ENCODE measurements at regions not wholly inside any gene's neighbourhood (a gene's known extent, or its start where the extent isn't known, plus 50 kb on each side); places are given as distances from the start of the nearest gene placed in this dataset.

- no peak overlapping the region for H3K27ac Mint-ChIP-seq
- H3K27me3 Mint-ChIP-seq (ENCODE audit: low read depth) = no peaks in the 10 kb centered on the region
- H3K4me1 Mint-ChIP-seq (ENCODE audit: low read depth) = no peaks in the 10 kb centered on the region
Observed at GRCh38 chr19:31625056-31625455, 275.8 kb upstream of the TSHZ3 start.

DNA sequence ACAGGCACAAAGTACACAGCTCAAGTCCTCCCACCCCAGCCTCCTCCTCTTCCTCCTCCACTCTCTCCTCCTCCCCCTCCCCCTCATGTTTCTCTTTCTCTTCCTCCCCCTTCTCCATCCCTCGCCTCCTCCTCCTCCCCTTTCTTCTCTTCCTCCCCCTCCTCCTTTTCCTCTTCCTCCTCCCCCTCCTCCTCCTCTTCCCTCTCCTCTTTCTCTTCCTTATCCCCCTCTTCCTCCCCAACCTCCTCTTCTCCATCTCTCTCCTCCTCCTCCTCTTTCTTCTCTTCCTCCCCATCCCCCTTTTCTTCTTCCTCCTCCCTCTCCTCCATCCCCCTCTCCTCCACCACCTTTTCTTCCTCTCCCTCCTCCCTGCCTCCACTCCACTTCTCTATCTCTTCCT lies 276.3 kb upstream of the TSHZ3 start:
- Mint-ChIP-seq H3K27me3 (ENCODE audit: low read depth) (no peaks in the 10 kb centered on the region), H3K36me3 (ENCODE audit: low read depth) (no peaks in the 10 kb centered on the region), H3K9me3 (peaks cover 6% of the 10 kb centered on the region), H3K4me1 (ENCODE audit: low read depth) (no peaks in the 10 kb centered on the region), H3K27ac (no peak overlapping the region), H3K4me3 (no peak overlapping the region)

More at GRCh38 chr19:31625056-31625455, 275.8 kb upstream of the TSHZ3 start:
- H3K9me3 Mint-ChIP-seq = peaks cover 6% of the 10 kb centered on the region
- H3K36me3 Mint-ChIP-seq (ENCODE audit: low read depth) = no peaks in the 10 kb centered on the region
- H3K4me3 Mint-ChIP-seq = no peak overlapping the region

DNA sequence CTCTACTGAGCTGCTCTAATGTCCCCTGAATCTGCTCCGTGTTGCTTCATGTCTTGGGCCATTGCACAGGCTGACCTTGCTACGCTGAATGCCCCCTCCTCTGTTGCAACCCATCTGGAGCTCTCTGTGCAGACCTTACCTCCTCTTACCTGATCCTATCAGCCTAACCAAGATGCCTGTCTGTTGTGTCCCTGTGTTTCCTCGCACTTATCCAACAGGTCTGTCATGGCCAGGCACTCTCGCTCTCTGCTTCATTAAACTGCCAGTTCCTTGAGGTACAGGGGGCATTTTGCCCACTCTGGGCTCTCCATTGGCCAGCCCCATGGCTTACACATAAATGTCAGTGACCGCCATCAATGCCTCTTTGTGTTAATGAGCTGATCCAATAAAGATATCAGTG lies 277.7 kb upstream of the TSHZ3 start:
- peaks cover 4% of the 10 kb centered on the region for H3K9me3 Mint-ChIP-seq
- no peaks in the 10 kb centered on the region for H3K36me3 Mint-ChIP-seq (ENCODE audit: low read depth)
- H3K4me3 Mint-ChIP-seq = no peak overlapping the region
- no peaks in the 10 kb centered on the region for H3K27me3 Mint-ChIP-seq (ENCODE audit: low read depth)
- no peak overlapping the region for H3K27ac Mint-ChIP-seq
- H3K4me1 Mint-ChIP-seq (ENCODE audit: low read depth) = no peaks in the 10 kb centered on the region

GRCh38 chr19:31627620-31628365 lies 278.6 kb upstream of the TSHZ3 start:
- H3K9me3 Mint-ChIP-seq = no peaks in the 10 kb centered on the region
- no peak overlapping the region for H3K27ac Mint-ChIP-seq
- no peaks in the 10 kb centered on the region for H3K36me3 Mint-ChIP-seq (ENCODE audit: low read depth)
- H3K4me3 Mint-ChIP-seq = no peak overlapping the region
- H3K4me1 Mint-ChIP-seq (ENCODE audit: low read depth) = no peaks in the 10 kb centered on the region
- H3K27me3 Mint-ChIP-seq (ENCODE audit: low read depth) = no peaks in the 10 kb centered on the region

DNA sequence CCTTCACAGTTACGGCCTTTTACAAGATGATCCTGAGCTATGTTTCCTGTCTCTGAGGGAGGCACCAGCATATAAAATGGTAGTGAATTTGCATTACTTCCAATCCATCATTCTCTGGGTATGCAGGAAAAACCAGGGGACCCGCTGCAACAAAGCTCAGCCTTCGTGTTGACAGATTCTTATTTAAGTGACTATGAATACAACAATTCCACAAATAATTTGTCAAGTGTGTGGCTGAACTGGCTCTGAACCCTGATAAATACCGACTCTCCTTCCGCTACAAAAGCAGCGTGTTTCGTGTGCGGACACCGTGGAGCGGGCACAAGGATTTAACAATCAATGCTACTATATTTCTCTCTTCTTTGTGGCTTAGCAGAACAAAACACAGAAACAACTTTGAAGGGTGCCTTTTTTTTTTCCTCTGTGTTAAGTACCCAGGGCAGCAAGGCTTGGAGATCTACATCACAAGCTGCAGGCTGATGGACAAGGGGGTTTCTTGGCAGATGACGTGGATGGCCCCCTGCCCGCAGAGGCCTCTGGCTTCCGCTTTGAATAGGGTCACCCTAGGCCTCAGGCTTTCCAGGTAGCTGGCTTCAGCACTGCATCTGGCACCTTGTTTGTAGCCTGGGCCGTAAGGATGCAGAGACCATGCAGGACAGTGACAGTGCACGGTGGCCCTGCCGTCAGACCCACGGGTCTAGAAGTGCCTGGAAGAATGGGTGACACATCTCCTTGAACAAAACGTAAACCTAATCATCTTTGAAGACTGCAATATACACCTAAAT lies 280.5 kb upstream of the TSHZ3 start:
- H3K36me3 Mint-ChIP-seq (ENCODE audit: low read depth) = no peaks in the 10 kb centered on the region
- no peak overlapping the region for H3K27ac Mint-ChIP-seq
- no peaks in the 10 kb centered on the region for H3K9me3 Mint-ChIP-seq
- no peaks in the 10 kb centered on the region for H3K4me1 Mint-ChIP-seq (ENCODE audit: low read depth)
- no peak overlapping the region for H3K4me3 Mint-ChIP-seq
- no peaks in the 10 kb centered on the region for H3K27me3 Mint-ChIP-seq (ENCODE audit: low read depth)

DNA sequence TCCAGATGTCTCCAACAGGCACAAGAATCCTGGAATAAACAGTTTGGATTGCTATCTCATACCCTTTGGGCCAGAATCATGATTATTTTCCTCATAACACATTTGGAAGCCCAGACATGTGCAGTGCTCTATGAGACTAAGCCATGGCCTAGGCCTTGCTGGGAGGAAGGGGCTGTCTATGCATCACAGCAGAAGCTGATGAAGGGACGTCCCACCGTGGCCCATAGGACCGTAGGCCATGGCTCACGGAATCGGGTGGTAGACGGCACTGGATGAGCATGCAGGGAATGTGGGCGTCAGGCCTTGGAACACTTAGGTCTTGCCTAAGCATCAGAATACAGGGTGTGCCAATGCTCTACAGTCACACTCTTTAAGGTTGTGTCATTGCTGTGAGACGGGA lies 283.8 kb upstream of the TSHZ3 start:
- Mint-ChIP-seq H3K27ac (no peak overlapping the region), H3K4me1 (ENCODE audit: low read depth) (no peaks in the 10 kb centered on the region), H3K4me3 (no peak overlapping the region), H3K27me3 (ENCODE audit: low read depth) (no peaks in the 10 kb centered on the region), H3K36me3 (ENCODE audit: low read depth) (no peaks in the 10 kb centered on the region), H3K9me3 (no peaks in the 10 kb centered on the region)

- H3K27ac Mint-ChIP-seq = no peak overlapping the region
- H3K4me3 Mint-ChIP-seq = no peak overlapping the region
- no peaks in the 10 kb centered on the region for H3K4me1 Mint-ChIP-seq (ENCODE audit: low read depth)
- no peaks in the 10 kb centered on the region for H3K9me3 Mint-ChIP-seq
- H3K36me3 Mint-ChIP-seq (ENCODE audit: low read depth) = no peaks in the 10 kb centered on the region
- H3K27me3 Mint-ChIP-seq (ENCODE audit: low read depth) = no peaks in the 10 kb centered on the region
Observed at GRCh38 chr19:31639306-31639705, 290.1 kb upstream of the TSHZ3 start.

GRCh38 chr19:31641591-31641990 lies 292.4 kb upstream of the TSHZ3 start:
- H3K27ac Mint-ChIP-seq = no peak overlapping the region
- H3K36me3 Mint-ChIP-seq (ENCODE audit: low read depth) = no peaks in the 10 kb centered on the region
- no peaks in the 10 kb centered on the region for H3K27me3 Mint-ChIP-seq (ENCODE audit: low read depth)
- H3K4me3 Mint-ChIP-seq = no peak overlapping the region
- H3K4me1 Mint-ChIP-seq (ENCODE audit: low read depth) = no peaks in the 10 kb centered on the region
- H3K9me3 Mint-ChIP-seq = peaks cover 5% of the 10 kb centered on the region

DNA sequence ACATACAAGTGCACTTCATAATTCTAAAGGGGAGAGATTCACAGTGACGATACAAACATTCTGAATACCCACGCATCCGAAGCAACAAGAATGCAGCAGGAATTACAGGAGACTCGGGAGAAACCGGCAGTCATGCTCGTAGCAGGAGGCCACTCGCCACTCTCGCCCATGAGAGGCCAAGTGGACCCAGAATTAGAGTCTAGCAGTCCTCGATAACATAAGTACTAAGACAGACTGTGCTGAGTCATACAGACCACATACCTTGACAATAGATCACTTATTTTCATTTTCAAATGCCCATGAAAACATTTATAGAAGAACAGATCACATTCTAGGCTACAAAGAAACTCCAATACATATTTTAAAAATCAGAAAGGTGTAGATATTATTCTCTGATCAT lies 299.1 kb upstream of the TSHZ3 start:
- H3K4me3 Mint-ChIP-seq = no peak overlapping the region
- peaks cover 11% of the 10 kb centered on the region for H3K9me3 Mint-ChIP-seq
- no peaks in the 10 kb centered on the region for H3K4me1 Mint-ChIP-seq (ENCODE audit: low read depth)
- no peaks in the 10 kb centered on the region for H3K27me3 Mint-ChIP-seq (ENCODE audit: low read depth)
- H3K27ac Mint-ChIP-seq = no peak overlapping the region
- H3K36me3 Mint-ChIP-seq (ENCODE audit: low read depth) = no peaks in the 10 kb centered on the region

DNA sequence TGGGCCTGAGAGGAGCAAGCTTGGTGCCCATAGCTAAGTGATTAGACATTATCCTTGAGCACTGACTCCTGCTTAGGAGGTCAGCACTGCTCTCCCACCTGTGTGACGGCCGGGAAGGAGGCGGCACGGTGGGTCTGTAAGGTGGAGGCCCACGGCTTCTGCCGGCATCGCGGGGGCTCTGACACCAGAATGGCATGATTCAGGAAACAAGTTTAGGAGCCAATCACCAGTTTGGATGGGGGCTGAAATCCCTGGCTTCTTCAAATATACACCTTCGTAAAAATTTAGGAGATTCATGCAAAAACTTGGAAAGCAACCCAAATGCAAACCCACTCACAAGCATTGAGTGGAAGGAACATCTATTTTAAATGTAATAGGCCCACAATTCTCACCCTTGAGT lies 307.3 kb upstream of the TSHZ3 start:
- no peaks in the 10 kb centered on the region for H3K36me3 Mint-ChIP-seq (ENCODE audit: low read depth)
- no peaks in the 10 kb centered on the region for H3K27me3 Mint-ChIP-seq (ENCODE audit: low read depth)
- no peak overlapping the region for H3K4me3 Mint-ChIP-seq
- H3K4me1 Mint-ChIP-seq (ENCODE audit: low read depth) = no peaks in the 10 kb centered on the region
- H3K9me3 Mint-ChIP-seq = peaks cover 6% of the 10 kb centered on the region
- no peak overlapping the region for H3K27ac Mint-ChIP-seq

GRCh38 chr19:31658993-31659896 lies 310.0 kb upstream of the TSHZ3 start:
- Mint-ChIP-seq H3K27me3 (ENCODE audit: low read depth) (no peaks in the 10 kb centered on the region), H3K4me3 (no peak overlapping the region), H3K36me3 (ENCODE audit: low read depth) (no peaks in the 10 kb centered on the region), H3K4me1 (ENCODE audit: low read depth) (no peaks in the 10 kb centered on the region), H3K27ac (no peak overlapping the region), H3K9me3 (no peaks in the 10 kb centered on the region)

DNA sequence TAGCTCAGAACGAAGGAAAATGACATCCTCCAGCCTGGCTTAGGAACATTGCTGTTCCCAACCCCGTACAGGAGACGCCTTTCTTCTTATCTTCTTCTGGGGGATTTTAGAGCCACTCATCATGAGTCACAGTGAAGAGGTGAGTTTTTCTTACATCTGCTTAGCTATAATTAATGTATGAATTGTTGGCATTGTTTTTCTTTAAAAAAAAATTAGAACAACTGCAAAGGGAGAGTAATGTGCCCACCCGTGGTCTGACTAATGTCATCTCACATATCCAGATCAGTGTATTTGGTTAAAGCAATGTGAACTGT lies 310.6 kb upstream of the TSHZ3 start:
- Mint-ChIP-seq H3K27me3 (ENCODE audit: low read depth) (no peaks in the 10 kb centered on the region), H3K9me3 (no peaks in the 10 kb centered on the region), H3K27ac (no peak overlapping the region), H3K4me3 (no peak overlapping the region), H3K36me3 (ENCODE audit: low read depth) (no peaks in the 10 kb centered on the region), H3K4me1 (ENCODE audit: low read depth) (no peaks in the 10 kb centered on the region)

GRCh38 chr19:31664096-31664495 lies 314.9 kb upstream of the TSHZ3 start:
- no peak overlapping the region for H3K4me3 Mint-ChIP-seq
- H3K9me3 Mint-ChIP-seq = no peaks in the 10 kb centered on the region
- no peaks in the 10 kb centered on the region for H3K4me1 Mint-ChIP-seq (ENCODE audit: low read depth)
- H3K27me3 Mint-ChIP-seq (ENCODE audit: low read depth) = no peaks in the 10 kb centered on the region
- H3K27ac Mint-ChIP-seq = no peak overlapping the region
- H3K36me3 Mint-ChIP-seq (ENCODE audit: low read depth) = no peaks in the 10 kb centered on the region

GRCh38 chr19:31664997-31665396 lies 315.8 kb upstream of the TSHZ3 start:
- H3K27me3 Mint-ChIP-seq (ENCODE audit: low read depth) = no peaks in the 10 kb centered on the region
- H3K4me1 Mint-ChIP-seq (ENCODE audit: low read depth) = no peaks in the 10 kb centered on the region
- H3K36me3 Mint-ChIP-seq (ENCODE audit: low read depth) = no peaks in the 10 kb centered on the region
- no peak overlapping the region for H3K4me3 Mint-ChIP-seq
- H3K27ac Mint-ChIP-seq = no peak overlapping the region
- no peaks in the 10 kb centered on the region for H3K9me3 Mint-ChIP-seq

GRCh38 chr19:31666126-31666525 lies 316.9 kb upstream of the TSHZ3 start:
- Mint-ChIP-seq H3K9me3 (no peaks in the 10 kb centered on the region), H3K27ac (no peak overlapping the region), H3K27me3 (ENCODE audit: low read depth) (no peaks in the 10 kb centered on the region), H3K4me3 (no peak overlapping the region), H3K36me3 (ENCODE audit: low read depth) (no peaks in the 10 kb centered on the region), H3K4me1 (ENCODE audit: low read depth) (no peaks in the 10 kb centered on the region)
